ACHN (cell line): ENCODE measurements at regions not wholly inside any gene's neighbourhood (a gene's known extent, or its start where the extent isn't known, plus 50 kb on each side); places are given as distances from the start of the nearest gene placed in this dataset.
"Not testable (repeated sequence)": the region's sequence is repeated elsewhere in the genome, so short reads cannot be mapped to it uniquely, and the experiment has no call there.

Source experiments
- DNase-seq: peaks from one replicate; pipeline ENCODE4 v3.0.0-alpha.2; 2015
- in situ Hi-C: cut with HindIII; loops from 2 replicates; pipeline ENCODE4 v1.10.0; 2017; ENCODE audit warnings: low sequenced_read_pairs, low pct_ligation_motif_present, low pct_unique_long_range_greater_than_20kb

GRCh38 chr20:30956649-30957048 is 300.8 kb upstream of the DEFB115 start:
- DNase-seq, in situ Hi-C loops: not testable (repeated sequence)

- in situ Hi-C loops, DNase-seq: not testable (repeated sequence)
Measured at GRCh38 chr20:30959208-30959607, 298.3 kb upstream of the DEFB115 start.

- DNase-seq = no peak
- in situ Hi-C loops = no loop called here
Measured at GRCh38 chr20:30963591-30963990, 293.9 kb upstream of the DEFB115 start.

- in situ Hi-C loops, DNase-seq: not testable (repeated sequence)
Measured at GRCh38 chr20:30975859-30976258, 281.6 kb upstream of the DEFB115 start.

DNA sequence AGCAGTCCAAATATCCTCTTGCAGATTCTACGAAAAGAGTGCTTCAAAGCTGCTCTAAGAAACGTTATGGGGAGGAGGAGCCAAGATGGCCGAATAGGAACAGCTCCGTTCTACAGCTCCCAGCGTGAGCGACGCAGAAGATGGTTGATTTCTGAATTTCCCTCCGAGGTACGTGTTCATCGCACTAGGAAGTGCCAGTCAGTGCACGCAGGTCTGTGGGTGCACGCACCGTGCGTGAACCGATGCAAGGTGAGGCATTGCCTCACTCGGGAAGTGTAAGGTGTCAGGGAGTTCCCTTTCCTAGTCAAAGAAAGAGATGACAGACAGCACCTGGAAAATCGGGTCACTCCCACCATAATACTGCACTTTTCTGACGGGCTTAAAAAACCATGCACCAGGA is 272.1 kb upstream of the DEFB115 start:
- in situ Hi-C loops = no loop called here
- no peak for DNase-seq
